ENCODE measurements at regions not wholly inside any gene's neighbourhood (a gene's known extent, or its start where the extent isn't known, plus 50 kb on each side); places are given as distances from the start of the nearest gene placed in this dataset.
"Not testable (repeated sequence)": the region's sequence is repeated elsewhere in the genome, so short reads cannot be mapped to it uniquely, and the experiment has no call there.

DNA sequence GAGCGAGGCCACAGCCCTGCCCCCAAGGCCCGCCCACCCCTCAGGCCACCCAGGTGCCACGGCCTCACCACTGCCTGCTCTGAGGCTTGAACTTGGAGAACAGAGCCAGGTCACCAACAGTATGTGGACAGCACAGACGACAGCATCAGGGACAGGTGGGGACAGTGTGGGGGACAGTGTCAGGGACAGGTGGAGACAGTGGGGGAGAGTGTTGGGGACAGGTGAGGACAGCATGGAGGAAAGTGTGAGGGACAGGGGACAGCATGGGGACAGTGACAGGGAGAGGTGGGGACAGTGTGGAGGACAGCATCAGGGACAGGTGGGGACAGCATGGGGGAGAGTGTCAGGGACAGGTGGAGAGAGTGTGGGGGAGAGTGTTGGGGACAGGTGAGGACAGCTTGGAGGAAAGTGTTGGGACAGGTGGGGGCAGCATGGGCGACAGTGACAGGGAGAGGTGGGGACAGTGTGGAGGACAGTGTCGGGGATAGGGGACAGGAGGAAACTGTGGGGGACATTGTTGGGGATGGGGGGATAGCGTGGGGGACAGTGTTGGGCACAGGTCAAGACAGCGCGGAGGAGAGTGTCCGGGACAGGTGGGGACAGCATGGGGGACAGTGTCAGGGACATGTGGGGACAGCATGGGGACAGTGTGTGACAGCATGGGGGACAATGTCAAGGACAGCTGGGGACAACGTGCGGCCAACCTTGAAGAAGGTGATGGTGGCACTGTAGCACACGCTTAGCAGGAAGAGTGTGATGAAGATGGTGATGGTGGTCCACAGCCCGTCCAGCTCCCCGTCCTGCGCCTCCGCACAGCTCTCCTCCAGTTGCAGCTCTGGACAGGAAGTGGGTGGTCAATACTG, 114.9 kb downstream of the TMEM121 start:
- no peak for DNase-seq

DNA sequence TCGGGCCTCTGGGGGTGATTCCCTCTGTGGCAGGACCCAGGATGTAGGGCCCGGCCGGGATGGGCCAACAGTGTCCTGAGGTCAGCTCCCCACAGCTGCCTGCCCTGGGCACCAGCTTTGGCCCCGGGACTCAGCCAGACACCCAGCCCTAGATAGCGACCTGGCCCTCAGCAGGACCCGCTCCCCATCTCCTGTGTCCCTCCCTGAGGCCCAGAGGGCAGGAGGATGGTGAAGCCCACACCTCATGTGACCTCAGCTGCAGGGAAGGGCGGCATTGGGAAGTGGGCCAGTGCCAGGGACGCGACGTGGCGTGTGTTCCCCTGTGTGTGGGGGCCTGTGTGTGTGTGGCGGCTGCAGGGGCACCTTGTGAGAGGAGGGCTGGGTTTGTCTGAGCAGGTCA, 115.6 kb downstream of the TMEM121 start:
- not testable (repeated sequence) for DNase-seq

DNA sequence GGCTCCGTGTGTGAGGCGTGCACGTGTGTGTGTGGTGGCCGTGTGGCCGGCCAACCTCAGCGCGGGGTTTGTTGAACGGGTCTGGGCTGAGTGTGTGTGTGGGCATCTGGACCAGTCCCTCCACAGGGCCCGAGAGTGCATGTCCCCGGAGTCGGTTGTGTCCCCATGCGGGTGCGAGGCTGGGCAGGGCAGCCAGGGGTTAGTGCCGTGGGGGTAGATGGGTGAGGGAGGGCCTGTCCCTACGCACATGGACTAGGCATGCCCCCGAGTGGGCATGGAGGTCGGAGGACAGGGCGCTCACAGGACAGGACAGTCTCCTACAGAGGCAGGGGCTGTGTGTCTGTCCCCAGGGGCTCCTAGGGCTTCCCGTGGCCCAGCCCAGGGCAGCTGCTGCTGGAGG, 116.1 kb downstream of the TMEM121 start:
- not testable (repeated sequence) for DNase-seq

DNA sequence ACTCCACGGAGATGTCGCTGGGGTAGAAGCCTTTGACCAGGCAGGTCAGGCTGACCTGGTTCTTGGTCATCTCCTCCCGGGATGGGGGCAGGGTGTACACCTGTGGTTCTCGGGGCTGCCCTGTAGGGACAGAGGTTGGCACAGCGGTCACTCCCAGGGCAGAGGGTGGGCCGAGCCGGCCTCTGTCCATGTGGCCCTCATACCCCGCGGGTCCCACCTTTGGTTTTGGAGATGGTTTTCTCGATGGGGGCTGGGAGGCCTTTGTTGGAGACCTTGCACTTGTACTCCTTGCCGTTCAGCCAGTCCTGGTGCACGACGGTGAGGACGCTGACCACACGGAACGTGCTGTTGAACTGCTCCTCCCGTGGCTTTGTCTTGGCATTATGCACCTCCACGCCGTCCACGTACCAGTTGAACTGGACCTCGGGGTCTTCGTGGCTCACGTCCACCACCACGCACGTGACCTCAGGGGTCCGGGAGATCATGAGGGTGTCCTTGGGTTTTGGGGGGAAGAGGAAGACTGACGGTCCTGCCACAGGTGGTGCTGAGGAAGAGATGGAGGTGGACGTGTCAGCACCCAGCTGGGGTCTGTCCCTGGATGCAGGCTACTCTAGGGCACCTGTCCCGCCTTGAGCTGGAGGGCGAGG, 117.1 kb downstream of the TMEM121 start:
- DNase-seq, result not testable (repeated sequence)

DNA sequence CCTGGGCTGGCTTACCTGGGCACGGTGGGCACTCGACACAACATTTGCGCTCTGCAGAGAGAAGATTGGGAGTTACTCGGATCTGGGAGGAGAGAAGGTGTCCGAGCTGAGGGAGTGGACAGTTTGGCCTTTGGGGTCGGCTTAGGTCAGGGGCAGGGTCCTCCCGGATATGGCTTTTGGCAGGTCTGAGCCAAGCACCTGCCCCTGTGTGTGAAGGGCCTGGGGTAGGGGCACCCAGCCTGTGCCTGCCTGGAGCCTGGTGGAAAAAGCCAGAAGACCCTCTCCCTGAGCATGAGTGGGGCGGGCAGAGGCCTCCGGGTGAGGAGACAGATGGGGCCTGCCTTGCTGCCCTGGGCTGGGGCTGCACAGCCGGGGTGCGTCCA, 117.7 kb downstream of the TMEM121 start:
- DNase-seq, result not testable (repeated sequence)

DNA sequence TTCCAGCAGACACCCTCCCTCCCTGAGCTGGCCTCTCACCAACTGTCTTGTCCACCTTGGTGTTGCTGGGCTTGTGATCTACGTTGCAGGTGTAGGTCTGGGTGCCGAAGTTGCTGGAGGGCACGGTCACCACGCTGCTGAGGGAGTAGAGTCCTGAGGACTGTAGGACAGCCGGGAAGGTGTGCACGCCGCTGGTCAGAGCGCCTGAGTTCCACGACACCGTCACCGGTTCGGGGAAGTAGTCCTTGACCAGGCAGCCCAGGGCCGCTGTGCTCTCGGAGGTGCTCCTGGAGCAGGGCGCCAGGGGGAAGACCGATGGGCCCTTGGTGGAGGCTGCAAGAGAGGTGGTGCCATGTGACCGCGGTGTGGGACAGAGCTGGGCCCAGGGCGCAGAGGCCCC, 118.1 kb downstream of the TMEM121 start:
- DNase-seq, result not testable (repeated sequence)

DNA sequence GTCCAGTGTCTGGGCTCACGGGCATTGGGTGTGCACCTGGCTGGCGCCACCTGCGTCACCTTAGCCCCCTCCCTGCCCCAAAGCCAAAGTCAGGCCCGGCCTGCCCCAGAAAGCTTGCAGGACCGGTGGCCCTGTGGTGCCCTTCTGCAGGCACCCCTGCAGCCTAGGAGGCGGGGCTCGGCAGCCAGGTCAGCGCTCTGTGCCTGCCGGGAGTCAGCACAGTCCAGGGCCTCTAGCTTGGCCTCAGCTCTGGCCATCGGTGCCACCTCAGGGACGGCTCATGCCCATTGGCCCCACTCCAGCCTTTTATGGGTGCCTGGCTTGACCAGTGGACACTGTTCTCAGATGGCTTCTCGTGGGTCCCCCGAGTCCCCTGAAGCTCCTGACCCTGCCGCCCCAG, 118.5 kb downstream of the TMEM121 start:
- not testable (repeated sequence) for DNase-seq

DNA sequence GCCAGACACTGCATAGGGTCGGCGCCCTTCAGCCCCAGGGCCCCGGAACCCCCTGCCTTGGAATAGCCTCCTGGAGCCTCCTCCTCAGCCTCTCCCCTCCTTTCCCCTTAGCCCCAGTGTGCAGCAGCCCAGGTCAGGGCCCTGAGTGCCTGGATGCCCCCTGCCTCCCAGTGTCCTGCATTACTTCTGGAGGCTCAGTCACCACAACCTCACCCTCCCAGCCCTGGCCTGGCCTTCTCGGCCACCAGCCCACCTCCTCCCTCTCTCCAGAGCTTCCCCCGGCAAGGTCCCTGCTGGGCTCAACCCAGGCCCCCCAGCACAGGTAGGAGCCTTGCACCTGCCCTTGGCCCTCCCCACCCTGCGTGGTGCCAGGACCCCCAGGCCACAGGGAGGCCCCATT, 119.0 kb downstream of the TMEM121 start:
- DNase-seq, result not testable (repeated sequence)

DNA sequence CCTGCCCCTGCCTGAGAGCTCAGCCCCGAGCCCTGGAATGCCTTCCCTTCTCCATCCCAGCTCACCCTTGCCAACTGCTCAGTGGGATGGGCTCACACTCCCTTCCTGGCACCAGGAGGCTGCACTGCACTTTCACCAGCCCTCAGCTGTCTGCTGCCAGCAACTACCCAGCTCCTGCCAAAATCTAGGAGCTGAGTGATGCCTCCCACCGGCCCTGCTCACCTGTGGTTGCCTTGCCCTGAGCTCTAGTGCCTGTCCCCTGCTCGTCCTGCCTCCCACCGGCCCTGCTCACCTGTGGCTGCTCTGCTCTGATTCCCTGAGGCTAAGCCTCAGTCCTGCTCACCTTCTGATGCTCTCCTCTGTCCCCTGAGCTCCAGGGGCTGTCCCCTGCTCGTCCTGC, 119.8 kb downstream of the TMEM121 start:
- no peak for DNase-seq

DNA sequence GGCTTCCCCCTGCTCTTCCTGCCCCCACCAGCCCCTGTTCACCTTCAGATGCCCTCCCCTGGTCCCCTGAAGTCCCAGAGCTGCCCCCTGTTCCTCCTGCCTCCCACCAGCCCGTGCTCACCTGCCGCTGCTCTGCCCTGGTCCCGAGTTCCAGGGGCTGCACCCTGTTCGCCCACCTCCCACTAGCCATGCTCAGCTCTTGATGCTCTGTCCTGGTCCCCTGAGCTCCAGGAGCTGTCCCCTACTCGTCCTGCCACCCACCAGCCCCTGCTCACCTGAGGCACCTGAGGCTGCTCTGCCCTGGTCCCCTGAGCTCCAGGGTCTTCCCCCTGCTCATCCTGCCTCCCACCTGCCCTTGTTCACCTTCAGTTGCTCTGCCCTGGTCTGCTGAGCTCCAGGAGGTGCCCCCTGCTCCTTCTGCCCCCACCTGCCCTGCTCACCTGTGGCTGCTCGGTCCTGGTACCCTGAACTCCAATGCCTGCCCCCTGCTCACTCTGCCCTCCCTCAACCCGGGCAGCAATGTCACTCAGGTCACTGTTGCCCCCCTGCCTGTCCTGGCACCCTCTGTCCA, 120.4 kb downstream of the TMEM121 start:
- DNase-seq, result not testable (repeated sequence)

DNA sequence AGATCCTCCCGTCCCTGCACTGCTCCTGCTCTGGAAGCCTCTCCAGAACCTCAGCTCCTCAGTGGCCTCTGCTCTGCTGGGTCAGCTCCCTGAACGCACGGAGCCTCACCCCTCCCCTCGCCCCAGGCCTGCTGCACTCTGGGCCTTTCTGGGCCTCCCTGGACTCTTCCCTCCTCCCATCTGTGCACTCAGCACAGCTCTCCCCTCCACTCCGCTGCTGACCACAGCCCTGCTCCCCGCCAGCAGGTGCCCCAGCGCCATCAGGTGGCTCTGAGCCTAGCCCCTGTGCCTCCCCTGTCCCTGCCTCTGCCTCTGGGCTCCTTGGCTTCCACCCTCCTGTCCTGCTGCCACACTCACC, 121.0 kb downstream of the TMEM121 start:
- DNase-seq, result not testable (repeated sequence)

DNA sequence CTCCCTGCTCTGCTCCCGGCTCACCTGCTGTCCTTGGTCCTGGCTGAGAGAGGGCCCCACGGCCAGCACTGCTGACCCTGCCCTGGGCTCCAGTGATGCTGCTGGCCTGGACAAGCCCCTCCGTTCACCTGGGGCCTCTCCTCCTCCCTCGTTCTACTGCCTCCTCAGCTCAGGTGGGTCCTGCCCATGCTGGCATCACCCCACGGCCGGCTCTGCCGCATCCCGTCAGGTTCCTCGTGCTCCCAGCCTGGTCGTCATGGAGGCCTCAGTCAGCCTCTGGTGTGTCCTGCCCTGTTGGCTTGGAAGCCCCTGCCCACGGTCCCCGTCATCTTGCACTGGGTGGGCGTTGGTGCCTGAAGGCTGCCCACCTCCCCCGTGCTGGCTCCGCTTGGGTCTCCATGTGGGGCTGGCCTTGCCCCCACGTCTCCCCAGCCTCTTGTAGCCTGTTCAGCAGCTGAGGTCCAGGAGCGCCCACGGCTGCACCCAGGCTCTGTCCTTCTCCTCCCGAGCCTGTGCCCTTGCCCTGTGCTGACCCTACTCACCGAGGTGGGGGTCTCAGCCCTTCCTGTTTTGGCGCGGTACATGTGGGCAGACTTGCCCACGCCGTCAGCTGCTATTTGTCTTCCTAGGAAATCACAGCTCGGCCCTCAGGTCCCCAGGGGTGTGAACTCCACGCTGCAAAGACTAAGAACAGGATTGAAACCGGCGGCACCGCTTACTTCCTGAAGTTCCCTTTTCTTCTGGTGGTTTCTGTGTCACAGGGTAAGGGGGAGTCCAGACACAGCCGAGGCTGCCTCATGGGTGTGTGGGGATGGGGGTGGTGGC, 121.6 kb downstream of the TMEM121 start:
- no peak for DNase-seq

DNA sequence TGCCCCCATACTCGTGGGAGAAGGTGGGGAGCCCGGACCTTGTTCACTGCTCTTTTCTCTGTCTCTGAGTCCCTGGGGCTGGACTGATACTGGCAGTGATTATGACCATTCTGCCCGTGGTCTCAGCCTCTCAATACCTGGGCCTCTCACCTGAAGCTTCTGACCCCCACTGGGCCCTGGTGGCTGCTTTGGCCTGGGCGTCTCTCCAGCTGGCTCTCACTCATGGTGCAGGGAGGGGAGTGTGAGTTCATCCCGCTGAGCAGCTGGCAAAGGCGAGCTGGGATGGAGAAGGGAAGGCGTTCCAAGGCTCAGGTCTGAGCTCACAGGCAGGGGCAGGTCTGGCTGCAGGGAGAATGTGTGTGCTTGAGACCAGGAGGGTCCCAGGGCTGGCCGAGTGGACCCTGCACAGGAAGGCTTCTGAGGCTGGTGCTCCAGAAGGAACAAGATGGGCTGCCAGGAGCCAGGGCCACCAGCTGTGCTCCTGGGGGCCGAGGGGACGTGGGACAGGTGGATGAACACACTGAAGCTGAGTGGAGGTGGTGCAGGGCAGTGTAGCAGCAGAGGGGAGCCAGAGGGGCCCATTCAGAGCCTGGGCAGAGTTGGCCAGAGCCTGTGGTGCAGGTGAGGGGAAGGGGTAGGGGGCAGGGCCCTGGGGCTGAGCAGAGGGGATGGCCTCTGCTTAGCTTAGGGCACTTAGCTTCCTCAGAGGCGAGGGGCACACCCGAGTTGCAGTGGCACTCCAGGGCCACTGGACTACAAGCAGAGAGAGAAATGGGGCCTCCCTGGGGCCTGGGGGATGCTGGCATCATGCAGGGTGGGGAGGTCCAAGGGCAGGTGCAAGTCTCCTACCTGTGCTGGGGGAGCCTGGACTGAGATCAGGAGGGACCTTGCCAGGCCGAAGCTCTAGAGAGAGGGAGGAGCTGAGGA, 122.5 kb downstream of the TMEM121 start:
- not testable (repeated sequence) for DNase-seq

DNA sequence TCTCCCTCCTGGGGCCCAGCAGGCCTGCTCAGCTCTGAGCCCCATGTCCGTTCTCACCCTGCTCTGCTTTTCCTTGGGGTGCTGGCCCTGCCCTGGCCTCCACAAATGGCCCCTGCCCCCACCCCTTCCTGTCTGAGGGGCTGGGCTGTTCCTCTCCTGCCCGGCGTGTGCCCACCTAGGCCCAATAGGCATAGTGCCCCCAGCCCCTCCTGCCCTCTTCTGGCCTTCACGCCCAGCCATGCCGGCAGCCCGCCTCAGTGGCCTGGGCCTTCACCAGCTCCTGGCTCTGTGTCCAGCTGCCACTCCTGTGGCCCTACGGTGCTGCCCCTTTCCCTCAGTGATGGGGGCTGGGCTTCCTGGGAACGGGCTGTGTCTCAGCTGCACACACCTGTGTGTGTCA, 125.9 kb downstream of the TMEM121 start:
- DNase-seq, result not testable (repeated sequence)

DNA sequence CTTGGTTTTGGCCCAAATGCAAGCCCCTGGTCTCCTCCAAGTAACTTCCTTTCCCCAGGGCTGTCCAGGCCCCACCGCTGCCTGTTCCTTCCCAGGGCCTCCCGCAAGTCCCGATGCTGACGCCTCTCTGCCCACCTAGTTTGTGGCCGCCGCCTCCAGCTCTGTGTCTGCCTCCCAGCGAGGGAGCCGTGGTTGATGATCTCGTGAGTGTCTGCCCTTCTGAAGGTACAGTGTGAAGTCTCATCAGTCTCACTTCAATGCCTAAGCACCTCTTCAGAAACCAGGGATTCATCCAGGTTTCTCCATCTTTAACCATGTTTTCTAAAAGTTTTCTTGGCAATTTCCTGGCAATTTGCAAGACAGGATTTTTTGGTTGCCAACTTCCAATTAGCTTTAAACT, 127.5 kb downstream of the TMEM121 start:
- not testable (repeated sequence) for DNase-seq

DNA sequence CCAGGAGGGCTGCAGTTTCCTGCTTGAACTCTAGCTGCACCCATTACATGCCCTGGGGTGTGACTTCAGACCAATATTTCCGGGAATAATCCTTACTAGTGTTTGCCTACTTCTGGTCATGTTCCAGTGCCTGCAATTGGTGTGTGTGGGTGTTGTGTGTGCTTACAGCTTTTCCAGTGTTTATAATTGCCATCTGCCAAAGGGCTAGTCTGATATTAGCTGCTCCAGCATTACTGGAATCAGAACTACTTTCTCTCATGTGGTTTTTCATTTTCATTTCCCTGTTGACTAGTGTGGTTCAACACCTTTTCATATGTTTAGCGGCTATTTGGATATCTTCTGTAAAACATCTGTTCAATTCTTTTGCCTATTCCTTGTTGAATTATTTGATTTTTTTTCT, 132.9 kb downstream of the TMEM121 start:
- not testable (repeated sequence) for DNase-seq

DNA sequence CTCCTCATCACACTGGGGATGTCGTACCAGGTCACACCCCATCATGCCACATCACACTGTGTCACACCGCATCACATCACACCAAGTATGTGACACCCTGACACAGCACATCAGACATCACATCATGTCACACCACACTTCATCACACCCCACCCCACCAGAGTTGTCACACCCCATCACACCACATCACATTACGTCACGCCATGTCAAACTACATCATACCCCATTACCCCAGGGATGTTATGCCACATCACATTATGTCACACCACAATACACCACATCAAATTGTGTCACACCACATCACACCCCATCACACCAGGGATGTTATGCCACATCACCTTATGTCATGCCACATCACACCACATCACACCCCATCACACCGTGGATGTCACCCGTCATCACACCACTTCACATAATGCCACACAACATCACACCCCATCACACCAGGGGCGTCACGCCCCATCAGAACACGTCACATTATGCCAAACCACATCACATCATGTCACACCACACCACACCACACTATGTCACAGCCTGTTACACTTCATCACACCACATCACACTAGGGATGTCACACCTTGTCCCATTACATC, 133.6 kb downstream of the TMEM121 start:
- DNase-seq, result no peak

DNA sequence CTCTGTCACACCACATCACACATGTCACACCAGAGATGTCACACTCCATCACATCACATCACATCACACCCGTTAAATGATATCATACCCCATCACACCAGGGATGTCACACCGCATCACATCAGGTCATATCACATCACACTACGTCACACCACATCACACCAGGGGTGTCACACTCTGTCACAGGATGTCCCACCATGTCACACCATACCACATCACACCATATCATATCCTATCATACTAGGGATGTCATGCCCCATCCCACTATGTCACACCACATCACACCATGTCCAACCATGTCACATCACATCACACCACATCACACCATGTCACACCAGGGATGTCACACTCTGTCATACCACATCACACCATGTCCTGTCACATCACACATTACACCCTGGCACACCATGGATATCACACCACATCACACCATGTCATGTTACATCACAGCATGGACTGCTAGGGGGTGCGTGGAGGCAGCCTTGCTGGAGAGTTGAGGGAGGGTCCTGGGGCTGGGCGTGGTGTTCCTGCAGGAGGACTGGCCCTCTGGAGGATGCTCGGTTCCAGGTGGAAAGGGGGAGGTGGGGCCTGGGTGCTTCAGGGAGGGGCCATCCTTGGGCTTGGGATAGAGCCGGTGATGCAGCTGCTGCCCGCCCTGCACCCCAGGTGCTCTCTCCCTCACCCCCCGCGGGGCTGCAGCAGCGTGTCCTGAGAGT, 134.6 kb downstream of the TMEM121 start:
- DNase-seq, result no peak

DNA sequence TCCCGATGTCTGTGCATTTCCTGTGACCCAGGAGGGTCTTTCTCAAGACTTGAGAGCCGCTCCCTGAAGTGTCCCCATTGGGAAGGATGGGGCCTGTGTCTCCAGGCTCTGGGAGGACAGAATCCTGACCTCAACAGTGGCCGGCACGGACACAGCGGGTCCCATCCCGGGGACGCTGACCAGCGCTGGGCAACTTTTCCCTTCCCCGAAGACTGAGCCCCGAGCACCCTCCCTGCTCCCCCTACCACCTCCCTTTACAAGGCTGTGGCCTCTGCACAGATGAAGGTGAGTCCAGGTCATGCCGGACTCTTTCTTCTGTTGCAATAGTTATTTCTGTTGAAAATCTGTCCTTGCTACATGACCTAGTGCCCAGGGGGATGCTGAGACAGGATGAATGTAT, 135.7 kb downstream of the TMEM121 start:
- DNase-seq, result not testable (repeated sequence)

DNA sequence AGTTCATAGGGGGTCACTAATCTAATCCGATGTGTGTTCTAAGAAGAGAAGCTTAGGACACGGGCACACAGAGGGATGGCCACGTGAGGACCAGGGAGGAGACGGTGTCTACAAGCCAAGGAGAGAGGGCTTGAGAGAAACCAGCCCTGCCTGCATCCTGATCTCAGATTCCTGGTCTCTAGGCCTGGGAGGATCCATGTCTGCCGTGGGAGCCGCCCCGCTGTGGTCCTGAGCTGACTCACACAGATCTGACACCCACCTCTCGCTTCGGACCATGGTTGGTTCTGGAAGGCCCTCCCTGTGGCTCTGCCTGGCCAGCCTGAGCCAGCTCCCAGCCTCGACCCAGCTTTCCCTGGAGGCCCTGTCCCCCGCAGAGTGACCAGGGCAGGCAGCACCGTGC, 136.2 kb downstream of the TMEM121 start:
- not testable (repeated sequence) for DNase-seq

DNA sequence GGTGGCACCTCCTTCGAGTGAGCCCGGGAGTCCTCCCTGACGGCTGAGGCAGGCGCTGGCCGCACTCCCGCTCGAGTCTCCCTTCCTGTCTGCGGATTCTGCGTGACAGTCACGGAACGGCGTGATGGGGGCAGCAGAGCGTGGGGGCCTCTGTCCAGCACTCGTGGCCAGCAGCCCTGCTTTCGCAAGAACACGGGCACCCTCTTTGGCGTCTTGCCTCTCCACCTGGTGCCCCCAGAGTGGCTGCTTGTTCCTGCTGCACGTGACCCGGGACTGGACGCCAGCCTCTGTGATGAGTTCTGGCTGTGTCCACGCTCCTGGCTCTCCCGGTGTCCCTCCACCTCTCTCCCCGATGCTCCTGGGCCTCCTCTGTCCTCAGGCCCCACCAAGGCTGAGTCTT, 136.9 kb downstream of the TMEM121 start:
- DNase-seq, result not testable (repeated sequence)

Data from effector CD8-positive, alpha-beta T cell (primary cell).